Liver (tissue), 3 donors: ENCODE measurements at regions not wholly inside any gene's neighbourhood (a gene's known extent, or its start where the extent isn't known, plus 50 kb on each side); places are given as distances from the start of the nearest gene placed in this dataset.

Experiments
- EGR1 ChIP-seq, 2 donors: IDR thresholded peaks; 2 replicates each; pipeline ENCODE4 v1.6.1; 2016 to 2018; ENCODE audit warnings: antibody characterized with exemption in 2 of 2, low read depth in 2 of 2
- GABPA ChIP-seq, 2 donors: IDR thresholded peaks in 1 of 2; conservative IDR thresholded peaks in 1 of 2; 2 replicates each; pipeline ENCODE4 v1.6.1; 2016; ENCODE audit warnings: antibody characterized with exemption in 2 of 2, mild to moderate bottlenecking in 1 of 2, moderate library complexity in 1 of 2
- JUND ChIP-seq, 2 donors: IDR thresholded peaks; 2 replicates each; pipeline ENCODE4 v1.6.1; 2016; ENCODE audit warnings: antibody characterized with exemption in 2 of 2
- NR2F2 ChIP-seq: IDR thresholded peaks from 2 replicates; pipeline ENCODE4 v1.6.1; 2016; ENCODE audit warnings: antibody characterized with exemption
- RAD21 ChIP-seq, 2 donors: IDR thresholded peaks; 2 replicates each; pipeline ENCODE4 v1.6.1; 2016; ENCODE audit warnings: antibody characterized with exemption in 2 of 2, mild to moderate bottlenecking in 2 of 2
- RXRA ChIP-seq, 2 donors: IDR thresholded peaks; 2 replicates each; pipeline ENCODE4 v1.6.1; 2017 to 2018; ENCODE audit warnings: antibody characterized with exemption in 2 of 2, mild to moderate bottlenecking in 1 of 2
- TF ChIP-seq, protein P1 (sequence below): fragments of 150-350 bp; IDR thresholded peaks from 2 replicates; pipeline ENCODE4 v1.5.1; 2017; ENCODE audit warnings: improper control_type of control experiment, low read depth, low read length; ENCODE audit not compliant: missing input control
- TF ChIP-seq, protein P2 (sequence below): IDR thresholded peaks from 2 replicates; pipeline ENCODE4 v1.6.1; 2016; ENCODE audit warnings: antibody characterized with exemption
- TF ChIP-seq, protein P3 (sequence below): IDR thresholded peaks from 2 replicates; pipeline ENCODE4 v1.6.1; 2016; ENCODE audit warnings: antibody characterized with exemption, mild to moderate bottlenecking
- donor health status: healthy.
- donor health status: healthy.

DNA sequence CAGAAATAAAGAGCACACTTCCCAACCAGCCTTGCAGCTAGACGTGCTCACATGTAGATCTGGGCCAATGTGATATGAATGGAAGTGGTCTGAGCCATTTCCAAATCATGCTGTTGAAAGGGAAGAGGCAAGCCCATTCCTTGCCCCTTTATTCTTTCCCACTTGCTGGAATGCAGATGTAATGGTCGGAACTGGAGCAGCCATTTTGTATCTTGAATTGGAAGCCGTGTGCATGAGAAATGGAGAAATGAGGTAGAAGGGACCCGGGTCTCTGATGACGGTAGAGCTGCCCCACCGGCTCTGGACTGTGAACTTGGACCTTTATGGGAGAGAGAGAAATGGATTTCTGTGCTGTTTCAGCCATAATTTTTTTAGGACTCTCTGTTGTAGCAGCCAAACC, 54.8 kb upstream of the STX16 start:
- TF ChIP-seq, protein P1, sequence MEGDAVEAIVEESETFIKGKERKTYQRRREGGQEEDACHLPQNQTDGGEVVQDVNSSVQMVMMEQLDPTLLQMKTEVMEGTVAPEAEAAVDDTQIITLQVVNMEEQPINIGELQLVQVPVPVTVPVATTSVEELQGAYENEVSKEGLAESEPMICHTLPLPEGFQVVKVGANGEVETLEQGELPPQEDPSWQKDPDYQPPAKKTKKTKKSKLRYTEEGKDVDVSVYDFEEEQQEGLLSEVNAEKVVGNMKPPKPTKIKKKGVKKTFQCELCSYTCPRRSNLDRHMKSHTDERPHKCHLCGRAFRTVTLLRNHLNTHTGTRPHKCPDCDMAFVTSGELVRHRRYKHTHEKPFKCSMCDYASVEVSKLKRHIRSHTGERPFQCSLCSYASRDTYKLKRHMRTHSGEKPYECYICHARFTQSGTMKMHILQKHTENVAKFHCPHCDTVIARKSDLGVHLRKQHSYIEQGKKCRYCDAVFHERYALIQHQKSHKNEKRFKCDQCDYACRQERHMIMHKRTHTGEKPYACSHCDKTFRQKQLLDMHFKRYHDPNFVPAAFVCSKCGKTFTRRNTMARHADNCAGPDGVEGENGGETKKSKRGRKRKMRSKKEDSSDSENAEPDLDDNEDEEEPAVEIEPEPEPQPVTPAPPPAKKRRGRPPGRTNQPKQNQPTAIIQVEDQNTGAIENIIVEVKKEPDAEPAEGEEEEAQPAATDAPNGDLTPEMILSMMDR: no peak
- TF ChIP-seq JUND (IDR thresholded peaks at IDR 0.05) (no peak), NR2F2 (no peak), EGR1 (IDR thresholded peaks at IDR 0.05; ENCODE audit: low read depth in 2 of 2) (no peak), GABPA (IDR thresholded peaks at IDR 0.05 in 1 of 2, conservative IDR thresholded peaks at IDR 0.05 in 1 of 2) (no peak), RAD21 (IDR thresholded peaks at IDR 0.05) (no peak), RXRA (IDR thresholded peaks at IDR 0.05) (no peak)
- TF ChIP-seq, protein P2, sequence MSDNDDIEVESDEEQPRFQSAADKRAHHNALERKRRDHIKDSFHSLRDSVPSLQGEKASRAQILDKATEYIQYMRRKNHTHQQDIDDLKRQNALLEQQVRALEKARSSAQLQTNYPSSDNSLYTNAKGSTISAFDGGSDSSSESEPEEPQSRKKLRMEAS: no peak
- TF ChIP-seq, protein P3, sequence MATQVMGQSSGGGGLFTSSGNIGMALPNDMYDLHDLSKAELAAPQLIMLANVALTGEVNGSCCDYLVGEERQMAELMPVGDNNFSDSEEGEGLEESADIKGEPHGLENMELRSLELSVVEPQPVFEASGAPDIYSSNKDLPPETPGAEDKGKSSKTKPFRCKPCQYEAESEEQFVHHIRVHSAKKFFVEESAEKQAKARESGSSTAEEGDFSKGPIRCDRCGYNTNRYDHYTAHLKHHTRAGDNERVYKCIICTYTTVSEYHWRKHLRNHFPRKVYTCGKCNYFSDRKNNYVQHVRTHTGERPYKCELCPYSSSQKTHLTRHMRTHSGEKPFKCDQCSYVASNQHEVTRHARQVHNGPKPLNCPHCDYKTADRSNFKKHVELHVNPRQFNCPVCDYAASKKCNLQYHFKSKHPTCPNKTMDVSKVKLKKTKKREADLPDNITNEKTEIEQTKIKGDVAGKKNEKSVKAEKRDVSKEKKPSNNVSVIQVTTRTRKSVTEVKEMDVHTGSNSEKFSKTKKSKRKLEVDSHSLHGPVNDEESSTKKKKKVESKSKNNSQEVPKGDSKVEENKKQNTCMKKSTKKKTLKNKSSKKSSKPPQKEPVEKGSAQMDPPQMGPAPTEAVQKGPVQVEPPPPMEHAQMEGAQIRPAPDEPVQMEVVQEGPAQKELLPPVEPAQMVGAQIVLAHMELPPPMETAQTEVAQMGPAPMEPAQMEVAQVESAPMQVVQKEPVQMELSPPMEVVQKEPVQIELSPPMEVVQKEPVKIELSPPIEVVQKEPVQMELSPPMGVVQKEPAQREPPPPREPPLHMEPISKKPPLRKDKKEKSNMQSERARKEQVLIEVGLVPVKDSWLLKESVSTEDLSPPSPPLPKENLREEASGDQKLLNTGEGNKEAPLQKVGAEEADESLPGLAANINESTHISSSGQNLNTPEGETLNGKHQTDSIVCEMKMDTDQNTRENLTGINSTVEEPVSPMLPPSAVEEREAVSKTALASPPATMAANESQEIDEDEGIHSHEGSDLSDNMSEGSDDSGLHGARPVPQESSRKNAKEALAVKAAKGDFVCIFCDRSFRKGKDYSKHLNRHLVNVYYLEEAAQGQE: no peak
